GM23338 (cell line): ENCODE measurements at regions not wholly inside any gene's neighbourhood (a gene's known extent, or its start where the extent isn't known, plus 50 kb on each side); places are given as distances from the start of the nearest gene placed in this dataset.

Experiments used
- ATAC-seq: fragments of 200-7000 bp; cut with Tn5 transposase; 3 replicates; pipeline ENCODE4 v1.9.1; 2020
- DNase-seq: peaks from one replicate; pipeline ENCODE4 v3.0.0-alpha.2; 2015; ENCODE audit warnings: low spot score
- H2AFZ ChIP-seq: fragments of 200-600 bp; sonication (generic); 2 replicates; pipeline ENCODE4 v1.8.0; 2016; ENCODE audit warnings: antibody characterized with exemption, mild to moderate bottlenecking, moderate library complexity
- H3F3A ChIP-seq: fragments of 200-600 bp; sonication (generic); replicated peaks from 2 replicates; pipeline ENCODE4 v1.8.0; 2017; ENCODE audit warnings: antibody characterized with exemption, mixed run types, low read depth
- H3K27ac ChIP-seq: fragments of 200-600 bp; sonication (generic); 2 replicates; pipeline ENCODE4 v1.6.1; 2016; ENCODE audit warnings: low read depth
- H3K27me3 ChIP-seq: fragments of 200-600 bp; sonication (generic); 2 replicates; pipeline ENCODE4 v1.8.0; 2016; ENCODE audit warnings: mild to moderate bottlenecking, mixed run types, moderate library complexity; ENCODE audit not compliant: insufficient read depth
- H3K36me3 ChIP-seq: fragments of 200-600 bp; sonication (generic); 2 replicates; pipeline ENCODE4 v1.8.0; 2016; ENCODE audit warnings: mild to moderate bottlenecking; ENCODE audit not compliant: insufficient read depth
- H3K4me1 ChIP-seq: fragments of 200-600 bp; sonication (generic); 2 replicates; pipeline ENCODE4 v1.8.0; 2016; ENCODE audit warnings: mild to moderate bottlenecking, moderate library complexity; ENCODE audit not compliant: insufficient read depth
- H3K4me2 ChIP-seq: fragments of 200-600 bp; sonication (generic); 2 replicates; pipeline ENCODE4 v1.7.1; 2017; ENCODE audit warnings: mixed run types
- H3K4me3 ChIP-seq: fragments of 200-600 bp; sonication (generic); 2 replicates; pipeline ENCODE4 v1.6.1; 2016; ENCODE audit warnings: mixed run types
- H3K79me2 ChIP-seq: fragments of 200-600 bp; sonication (generic); replicated peaks from 2 replicates; pipeline ENCODE4 v1.8.0; 2017; ENCODE audit warnings: mild to moderate bottlenecking; ENCODE audit not compliant: insufficient read depth
- H3K9me2 ChIP-seq: fragments of 200-600 bp; sonication (generic); 2 replicates; pipeline ENCODE4 v1.8.0; 2017; ENCODE audit not compliant: insufficient read depth
- H4K20me1 ChIP-seq: fragments of 200-600 bp; sonication (generic); replicated peaks from 2 replicates; pipeline ENCODE4 v1.8.0; 2017; ENCODE audit warnings: mild to moderate bottlenecking; ENCODE audit not compliant: insufficient read depth
- H3K27ac Mint-ChIP-seq: 2 replicates; pipeline ENCODE4 v1.8.0; 2020; ENCODE audit warnings: inconsistent platforms, mild to moderate bottlenecking, moderate library complexity, mixed read lengths
- H3K27me3 Mint-ChIP-seq: 3 replicates; pipeline ENCODE4 v1.8.0; 2022; ENCODE audit warnings: low read depth, mild to moderate bottlenecking, moderate library complexity, mixed read lengths, inconsistent platforms; ENCODE audit not compliant: insufficient read depth, poor library complexity
- H3K36me3 Mint-ChIP-seq: 3 replicates; pipeline ENCODE4 v1.8.0; 2021; ENCODE audit warnings: low read depth, mild to moderate bottlenecking, inconsistent platforms, moderate library complexity, mixed read lengths
- H3K4me1 Mint-ChIP-seq: 3 replicates; pipeline ENCODE4 v1.8.0; 2020; ENCODE audit warnings: mild to moderate bottlenecking, inconsistent platforms, mixed read lengths
- H3K4me3 Mint-ChIP-seq: 3 replicates; pipeline ENCODE4 v1.8.0; 2021; ENCODE audit warnings: moderate library complexity, mild to moderate bottlenecking, inconsistent platforms, mixed read lengths
- H3K9me3 Mint-ChIP-seq: 3 replicates; pipeline ENCODE4 v1.8.0; 2020; ENCODE audit warnings: moderate library complexity, mild to moderate bottlenecking, inconsistent platforms, mixed read lengths
- CREB1 ChIP-seq: fragments of 250-450 bp; sonication (Bioruptor Pico); IDR thresholded peaks from 2 replicates; pipeline ENCODE4 v1.5.0; 2020; ENCODE audit warnings: low read depth, mild to moderate bottlenecking, moderate library complexity
- CTCF ChIP-seq, 2 experiments: fragments of 200-600 bp in 1 of 2; sonication (generic) in 1 of 2; conservative IDR thresholded peaks; 2 replicates each; pipeline versions ENCODE4 v1.5.1 to v1.6.1; 2016 to 2017; ENCODE audit warnings: antibody characterized with exemption in 2 of 2, low read depth in 2 of 2, mild to moderate bottlenecking in 2 of 2, moderate library complexity in 1 of 2
- EZH2 ChIP-seq: fragments of 200-600 bp; sonication (generic); IDR thresholded peaks from one replicate; pipeline ENCODE4 v1.8.0; 2017; ENCODE audit warnings: antibody characterized with exemption, mild to moderate bottlenecking, low read depth; ENCODE audit not compliant: unreplicated experiment
- EZH2phosphoT487 ChIP-seq: fragments of 200-600 bp; sonication (generic); IDR thresholded peaks from one replicate; pipeline ENCODE4 v1.8.1; 2018; ENCODE audit warnings: antibody characterized with exemption; ENCODE audit not compliant: unreplicated experiment
- JUNB ChIP-seq: IDR thresholded peaks from one replicate; pipeline ENCODE4 v1.6.1; 2016; ENCODE audit warnings: antibody characterized with exemption; ENCODE audit not compliant: unreplicated experiment
- NANOG ChIP-seq: IDR thresholded peaks from 2 replicates; pipeline ENCODE4 v1.6.1; 2016; ENCODE audit warnings: antibody characterized with exemption, borderline replicate concordance
- POLR2AphosphoS5 ChIP-seq: IDR thresholded peaks from 2 replicates; pipeline ENCODE4 v1.6.1; 2016; ENCODE audit warnings: antibody characterized with exemption, low read depth
- STAT1 ChIP-seq: IDR thresholded peaks from one replicate; pipeline ENCODE4 v1.6.1; 2016; ENCODE audit warnings: antibody characterized with exemption; ENCODE audit not compliant: unreplicated experiment
- ZNF114 ChIP-seq: fragments of 250-450 bp; sonication (Bioruptor Pico); IDR thresholded peaks from 2 replicates; pipeline ENCODE4 v1.5.0; 2020; ENCODE audit warnings: mild to moderate bottlenecking, moderate library complexity
- ZNF331 ChIP-seq: fragments of 250-450 bp; sonication (Bioruptor Pico); IDR thresholded peaks from 2 replicates; pipeline ENCODE4 v1.5.0; 2020; ENCODE audit warnings: low read depth, mild to moderate bottlenecking, moderate library complexity
- TF ChIP-seq, protein P1 (sequence below): IDR thresholded peaks from 2 replicates; pipeline ENCODE4 v1.6.1; 2016; ENCODE audit warnings: antibody characterized with exemption
- TF ChIP-seq, protein P2 (sequence below): fragments of 250-450 bp; sonication (Bioruptor Pico); IDR thresholded peaks from 2 replicates; pipeline ENCODE4 v1.5.0; 2020; ENCODE audit warnings: mild to moderate bottlenecking, moderate library complexity
- TF ChIP-seq, protein P3 (sequence below): IDR thresholded peaks from one replicate; pipeline ENCODE4 v1.6.1; 2018; ENCODE audit warnings: antibody characterized with exemption; ENCODE audit not compliant: unreplicated experiment

DNA sequence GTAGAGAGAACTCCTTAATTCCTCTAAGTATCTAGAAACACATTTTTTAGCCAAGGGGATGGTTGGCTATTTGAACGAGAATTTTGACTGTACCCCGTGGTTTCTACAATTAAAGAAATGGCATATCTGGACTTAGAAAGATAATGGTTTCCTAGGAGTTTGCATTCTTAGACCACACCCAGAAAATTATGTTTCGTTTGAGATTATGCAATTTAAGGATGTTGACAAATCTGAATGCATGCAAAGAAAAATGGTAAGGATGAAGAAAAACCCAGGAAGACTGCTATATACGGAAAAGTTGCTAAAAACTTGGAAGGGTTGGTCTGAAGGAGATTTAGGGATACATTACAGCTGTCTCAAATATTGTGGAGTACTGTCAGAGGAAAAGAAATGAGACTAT, 538.5 kb upstream of the WWC1 start:
- peaks cover 15% of the 10 kb centered on the region for H3K4me1 Mint-ChIP-seq
- Histone ChIP-seq H3K4me1 (no peaks in the 10 kb centered on the region), H3F3A (no peaks in the 10 kb centered on the region), H3K4me2 (no peak overlapping the region), H3K27me3 (no peaks in the 10 kb centered on the region), H3K36me3 (no peaks in the 10 kb centered on the region), H3K4me3 (no peak overlapping the region), H2AFZ (no peak overlapping the region), H4K20me1 (no peaks in the 10 kb centered on the region), H3K27ac (no peak overlapping the region), H3K79me2 (no peaks in the 10 kb centered on the region), H3K9me2 (0 out of 2 replicates have a peak, but pooled peaks cover 3% of the 10 kb centered on the region)
- no peaks in the 10 kb centered on the region for H3K36me3 Mint-ChIP-seq
- H3K4me3 Mint-ChIP-seq = no peak overlapping the region
- H3K27ac Mint-ChIP-seq = no peak overlapping the region
- no peaks in the 10 kb centered on the region; the same call in 2 of the 3 replicates for H3K9me3 Mint-ChIP-seq
- ATAC-seq = no peak
- H3K27me3 Mint-ChIP-seq = peaks cover 1% of the 10 kb centered on the region
- DNase-seq = no peak
- TF ChIP-seq EZH2phosphoT487 = no peak
- TF ChIP-seq, protein P1, sequence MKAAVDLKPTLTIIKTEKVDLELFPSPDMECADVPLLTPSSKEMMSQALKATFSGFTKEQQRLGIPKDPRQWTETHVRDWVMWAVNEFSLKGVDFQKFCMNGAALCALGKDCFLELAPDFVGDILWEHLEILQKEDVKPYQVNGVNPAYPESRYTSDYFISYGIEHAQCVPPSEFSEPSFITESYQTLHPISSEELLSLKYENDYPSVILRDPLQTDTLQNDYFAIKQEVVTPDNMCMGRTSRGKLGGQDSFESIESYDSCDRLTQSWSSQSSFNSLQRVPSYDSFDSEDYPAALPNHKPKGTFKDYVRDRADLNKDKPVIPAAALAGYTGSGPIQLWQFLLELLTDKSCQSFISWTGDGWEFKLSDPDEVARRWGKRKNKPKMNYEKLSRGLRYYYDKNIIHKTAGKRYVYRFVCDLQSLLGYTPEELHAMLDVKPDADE = no peak
- TF ChIP-seq JUNB = no peak
- TF ChIP-seq POLR2AphosphoS5 = no peak
- no peak for TF ChIP-seq EZH2
- TF ChIP-seq, protein P2, sequence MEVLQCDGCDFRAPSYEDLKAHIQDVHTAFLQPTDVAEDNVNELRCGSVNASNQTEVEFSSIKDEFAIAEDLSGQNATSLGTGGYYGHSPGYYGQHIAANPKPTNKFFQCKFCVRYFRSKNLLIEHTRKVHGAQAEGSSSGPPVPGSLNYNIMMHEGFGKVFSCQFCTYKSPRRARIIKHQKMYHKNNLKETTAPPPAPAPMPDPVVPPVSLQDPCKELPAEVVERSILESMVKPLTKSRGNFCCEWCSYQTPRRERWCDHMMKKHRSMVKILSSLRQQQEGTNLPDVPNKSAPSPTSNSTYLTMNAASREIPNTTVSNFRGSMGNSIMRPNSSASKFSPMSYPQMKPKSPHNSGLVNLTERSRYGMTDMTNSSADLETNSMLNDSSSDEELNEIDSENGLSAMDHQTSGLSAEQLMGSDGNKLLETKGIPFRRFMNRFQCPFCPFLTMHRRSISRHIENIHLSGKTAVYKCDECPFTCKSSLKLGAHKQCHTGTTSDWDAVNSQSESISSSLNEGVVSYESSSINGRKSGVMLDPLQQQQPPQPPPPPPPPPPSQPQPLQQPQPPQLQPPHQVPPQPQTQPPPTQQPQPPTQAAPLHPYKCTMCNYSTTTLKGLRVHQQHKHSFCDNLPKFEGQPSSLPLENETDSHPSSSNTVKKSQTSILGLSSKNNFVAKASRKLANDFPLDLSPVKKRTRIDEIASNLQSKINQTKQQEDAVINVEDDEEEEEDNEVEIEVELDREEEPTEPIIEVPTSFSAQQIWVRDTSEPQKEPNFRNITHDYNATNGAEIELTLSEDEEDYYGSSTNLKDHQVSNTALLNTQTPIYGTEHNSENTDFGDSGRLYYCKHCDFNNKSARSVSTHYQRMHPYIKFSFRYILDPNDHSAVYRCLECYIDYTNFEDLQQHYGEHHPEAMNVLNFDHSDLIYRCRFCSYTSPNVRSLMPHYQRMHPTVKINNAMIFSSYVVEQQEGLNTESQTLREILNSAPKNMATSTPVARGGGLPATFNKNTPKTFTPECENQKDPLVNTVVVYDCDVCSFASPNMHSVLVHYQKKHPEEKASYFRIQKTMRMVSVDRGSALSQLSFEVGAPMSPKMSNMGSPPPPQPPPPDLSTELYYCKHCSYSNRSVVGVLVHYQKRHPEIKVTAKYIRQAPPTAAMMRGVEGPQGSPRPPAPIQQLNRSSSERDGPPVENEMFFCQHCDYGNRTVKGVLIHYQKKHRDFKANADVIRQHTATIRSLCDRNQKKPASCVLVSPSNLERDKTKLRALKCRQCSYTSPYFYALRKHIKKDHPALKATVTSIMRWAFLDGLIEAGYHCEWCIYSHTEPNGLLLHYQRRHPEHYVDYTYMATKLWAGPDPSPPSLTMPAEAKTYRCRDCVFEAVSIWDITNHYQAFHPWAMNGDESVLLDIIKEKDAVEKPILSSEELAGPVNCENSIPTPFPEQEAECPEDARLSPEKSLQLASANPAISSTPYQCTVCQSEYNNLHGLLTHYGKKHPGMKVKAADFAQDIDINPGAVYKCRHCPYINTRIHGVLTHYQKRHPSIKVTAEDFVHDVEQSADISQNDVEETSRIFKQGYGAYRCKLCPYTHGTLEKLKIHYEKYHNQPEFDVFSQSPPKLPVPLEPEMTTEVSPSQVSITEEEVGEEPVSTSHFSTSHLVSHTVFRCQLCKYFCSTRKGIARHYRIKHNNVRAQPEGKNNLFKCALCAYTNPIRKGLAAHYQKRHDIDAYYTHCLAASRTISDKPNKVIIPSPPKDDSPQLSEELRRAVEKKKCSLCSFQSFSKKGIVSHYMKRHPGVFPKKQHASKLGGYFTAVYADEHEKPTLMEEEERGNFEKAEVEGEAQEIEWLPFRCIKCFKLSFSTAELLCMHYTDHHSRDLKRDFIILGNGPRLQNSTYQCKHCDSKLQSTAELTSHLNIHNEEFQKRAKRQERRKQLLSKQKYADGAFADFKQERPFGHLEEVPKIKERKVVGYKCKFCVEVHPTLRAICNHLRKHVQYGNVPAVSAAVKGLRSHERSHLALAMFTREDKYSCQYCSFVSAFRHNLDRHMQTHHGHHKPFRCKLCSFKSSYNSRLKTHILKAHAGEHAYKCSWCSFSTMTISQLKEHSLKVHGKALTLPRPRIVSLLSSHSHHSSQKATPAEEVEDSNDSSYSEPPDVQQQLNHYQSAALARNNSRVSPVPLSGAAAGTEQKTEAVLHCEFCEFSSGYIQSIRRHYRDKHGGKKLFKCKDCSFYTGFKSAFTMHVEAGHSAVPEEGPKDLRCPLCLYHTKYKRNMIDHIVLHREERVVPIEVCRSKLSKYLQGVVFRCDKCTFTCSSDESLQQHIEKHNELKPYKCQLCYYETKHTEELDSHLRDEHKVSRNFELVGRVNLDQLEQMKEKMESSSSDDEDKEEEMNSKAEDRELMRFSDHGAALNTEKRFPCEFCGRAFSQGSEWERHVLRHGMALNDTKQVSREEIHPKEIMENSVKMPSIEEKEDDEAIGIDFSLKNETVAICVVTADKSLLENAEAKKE (CRISPR knock-in tag) = no peak
- no peak for TF ChIP-seq ZNF114
- TF ChIP-seq, protein P3, sequence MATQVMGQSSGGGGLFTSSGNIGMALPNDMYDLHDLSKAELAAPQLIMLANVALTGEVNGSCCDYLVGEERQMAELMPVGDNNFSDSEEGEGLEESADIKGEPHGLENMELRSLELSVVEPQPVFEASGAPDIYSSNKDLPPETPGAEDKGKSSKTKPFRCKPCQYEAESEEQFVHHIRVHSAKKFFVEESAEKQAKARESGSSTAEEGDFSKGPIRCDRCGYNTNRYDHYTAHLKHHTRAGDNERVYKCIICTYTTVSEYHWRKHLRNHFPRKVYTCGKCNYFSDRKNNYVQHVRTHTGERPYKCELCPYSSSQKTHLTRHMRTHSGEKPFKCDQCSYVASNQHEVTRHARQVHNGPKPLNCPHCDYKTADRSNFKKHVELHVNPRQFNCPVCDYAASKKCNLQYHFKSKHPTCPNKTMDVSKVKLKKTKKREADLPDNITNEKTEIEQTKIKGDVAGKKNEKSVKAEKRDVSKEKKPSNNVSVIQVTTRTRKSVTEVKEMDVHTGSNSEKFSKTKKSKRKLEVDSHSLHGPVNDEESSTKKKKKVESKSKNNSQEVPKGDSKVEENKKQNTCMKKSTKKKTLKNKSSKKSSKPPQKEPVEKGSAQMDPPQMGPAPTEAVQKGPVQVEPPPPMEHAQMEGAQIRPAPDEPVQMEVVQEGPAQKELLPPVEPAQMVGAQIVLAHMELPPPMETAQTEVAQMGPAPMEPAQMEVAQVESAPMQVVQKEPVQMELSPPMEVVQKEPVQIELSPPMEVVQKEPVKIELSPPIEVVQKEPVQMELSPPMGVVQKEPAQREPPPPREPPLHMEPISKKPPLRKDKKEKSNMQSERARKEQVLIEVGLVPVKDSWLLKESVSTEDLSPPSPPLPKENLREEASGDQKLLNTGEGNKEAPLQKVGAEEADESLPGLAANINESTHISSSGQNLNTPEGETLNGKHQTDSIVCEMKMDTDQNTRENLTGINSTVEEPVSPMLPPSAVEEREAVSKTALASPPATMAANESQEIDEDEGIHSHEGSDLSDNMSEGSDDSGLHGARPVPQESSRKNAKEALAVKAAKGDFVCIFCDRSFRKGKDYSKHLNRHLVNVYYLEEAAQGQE = no peak
- no peak for TF ChIP-seq ZNF331 (CRISPR knock-in tag)
- TF ChIP-seq NANOG = no peak
- no peak for TF ChIP-seq CTCF (conservative IDR thresholded peaks at IDR 0.05; ENCODE audit: low read depth in 2 of 2)
- TF ChIP-seq CREB1 (CRISPR knock-in tag) = no peak
- no peak for TF ChIP-seq STAT1
